HG02884 (cell line): ENCODE measurements at regions not wholly inside any gene's neighbourhood (a gene's known extent, or its start where the extent isn't known, plus 50 kb on each side); places are given as distances from the start of the nearest gene placed in this dataset.
A peak's percentile ranks its signal among the peaks of the same experiment; 100 is the strongest.

ENCODE experiments used
- ATAC-seq: cut with Tn5 transposase; IDR thresholded peaks from one replicate; pipeline ENCODE4 v1.9.1; 2021; ENCODE audit warnings: mild to moderate bottlenecking, moderate library complexity; ENCODE audit not compliant: unreplicated experiment

DNA sequence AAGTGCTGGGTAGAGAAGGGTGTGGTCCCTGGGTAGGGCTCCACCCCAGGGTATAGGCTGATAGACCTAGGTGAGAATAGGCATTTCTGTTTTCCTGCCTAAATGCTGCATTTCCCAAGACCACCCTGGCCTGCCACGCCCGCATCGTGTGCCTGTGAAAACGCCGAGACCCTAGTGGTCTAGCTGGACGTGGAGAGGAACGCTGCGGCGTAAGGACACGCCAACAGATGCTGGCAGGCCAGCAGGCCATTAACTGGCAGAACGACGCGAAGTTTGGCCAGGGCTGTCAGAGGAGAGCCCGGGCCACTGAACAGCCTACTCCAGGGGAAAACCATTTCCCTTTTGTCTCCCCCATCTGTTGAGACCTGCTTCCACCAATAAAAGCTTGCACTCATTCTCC, 373.2 kb upstream of the FIGN start:
- ATAC-seq, result no peak

DNA sequence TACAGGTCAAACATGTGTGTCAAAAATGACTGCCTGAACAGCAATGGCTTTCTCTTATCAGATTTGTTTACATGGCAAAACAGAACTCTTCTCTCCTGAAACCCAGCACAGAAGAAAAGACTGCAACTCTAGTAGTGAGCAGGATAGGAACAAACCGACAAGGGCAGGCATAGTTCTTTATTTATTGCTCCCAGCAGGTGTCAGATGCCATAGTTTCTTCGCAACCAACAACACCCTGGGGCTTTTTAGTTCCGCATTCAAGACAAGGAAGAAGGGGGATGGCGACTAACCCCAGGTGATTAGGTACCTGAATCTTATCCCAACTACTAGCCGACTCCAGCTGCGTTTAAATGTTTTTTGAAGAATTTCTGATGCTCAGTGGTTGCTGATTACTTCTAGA, 367.5 kb upstream of the FIGN start:
- no peak for ATAC-seq

DNA sequence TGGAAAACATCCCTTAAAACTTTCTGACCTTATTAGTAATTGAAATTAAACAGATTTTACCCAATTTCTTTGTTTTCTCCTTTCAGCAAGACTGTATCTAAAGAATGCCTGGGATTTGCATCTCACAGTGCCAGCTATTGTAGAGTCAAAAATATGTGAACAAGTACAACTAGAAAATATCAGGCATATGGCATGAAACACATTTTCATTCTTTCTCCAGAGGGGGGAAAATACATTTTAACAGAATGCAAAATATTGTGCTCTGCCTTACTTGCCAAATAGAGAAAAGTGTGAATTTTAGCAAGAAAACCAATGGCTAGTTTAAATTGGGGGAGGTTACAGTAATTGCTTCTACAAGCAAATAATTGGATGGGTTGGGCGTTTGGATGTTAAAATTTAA, 366.6 kb upstream of the FIGN start:
- ATAC-seq, result no peak

DNA sequence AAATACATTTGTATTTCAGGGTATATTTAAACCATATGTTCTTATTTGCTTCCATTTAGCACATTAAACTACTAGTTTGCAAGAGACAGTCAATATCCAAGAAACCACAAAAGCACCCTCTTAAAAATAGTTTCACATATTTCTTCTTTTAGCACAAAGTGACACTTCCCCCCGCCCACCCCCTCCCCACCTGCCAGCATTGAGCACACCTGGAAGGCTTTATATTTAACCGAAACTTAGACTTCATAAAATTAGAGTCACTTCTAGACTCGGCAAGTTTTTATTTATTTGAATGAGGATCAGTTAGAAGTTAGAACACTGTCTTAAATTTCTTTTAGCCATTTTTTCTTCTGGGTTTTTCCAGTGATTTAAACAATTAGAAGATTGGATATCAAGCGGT, 355.9 kb upstream of the FIGN start:
- no peak for ATAC-seq

DNA sequence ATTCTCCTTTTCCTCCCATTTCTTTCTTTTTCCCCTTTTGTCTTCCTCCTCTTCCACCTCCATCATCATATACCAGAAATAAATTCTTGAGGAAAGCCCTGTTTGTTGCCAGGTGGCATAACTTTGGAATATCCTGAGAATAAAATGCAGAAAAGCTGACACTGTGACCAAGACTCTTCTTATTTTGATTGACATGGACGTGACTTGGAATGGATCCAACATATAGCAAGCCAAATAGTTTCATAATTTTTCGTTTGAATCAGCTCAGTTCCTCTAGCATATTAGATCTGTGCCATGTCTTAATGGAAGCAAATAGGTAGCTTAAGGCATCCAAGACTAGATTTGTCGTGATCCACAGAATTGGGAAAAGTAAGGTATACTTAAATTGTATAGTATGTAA, 354.7 kb upstream of the FIGN start:
- ATAC-seq, result no peak

DNA sequence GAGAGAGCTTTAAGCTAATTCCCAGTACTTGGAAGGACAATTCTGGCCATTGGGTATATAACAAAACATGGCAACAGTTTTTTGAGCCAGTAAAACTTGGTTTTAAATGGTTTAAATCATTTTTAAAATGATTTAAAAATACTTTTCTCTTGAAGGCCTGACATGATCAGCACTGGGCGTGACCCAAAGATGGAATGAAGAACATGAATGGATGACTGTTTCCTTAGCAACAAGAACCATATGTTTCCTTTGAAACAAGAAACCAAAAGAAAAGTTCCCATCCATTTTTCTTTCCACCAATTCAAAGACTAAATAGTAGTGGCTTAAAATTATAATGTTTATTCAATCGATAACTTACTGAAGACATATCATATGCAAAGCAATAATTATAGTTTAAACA, 348.3 kb upstream of the FIGN start:
- ATAC-seq, result no peak

DNA sequence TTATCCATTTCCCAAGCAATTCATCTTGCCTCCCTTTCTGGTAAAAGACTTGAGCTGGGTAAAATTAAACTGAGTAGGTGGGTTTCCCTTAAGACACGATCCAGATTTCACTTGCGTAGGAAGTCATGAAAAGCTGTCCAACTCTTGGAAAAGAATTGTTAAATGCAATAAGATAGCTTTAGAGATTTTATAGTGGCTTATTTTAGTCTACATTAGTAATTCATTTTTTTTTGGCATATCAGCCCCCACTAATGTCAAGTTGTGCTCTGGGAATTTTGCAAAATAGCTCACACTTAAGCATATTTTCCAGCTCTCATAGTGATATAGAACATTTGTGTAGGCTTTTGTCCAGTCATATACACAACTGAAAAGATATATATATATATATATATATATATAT, 344.7 kb upstream of the FIGN start:
- ATAC-seq, result no peak

DNA sequence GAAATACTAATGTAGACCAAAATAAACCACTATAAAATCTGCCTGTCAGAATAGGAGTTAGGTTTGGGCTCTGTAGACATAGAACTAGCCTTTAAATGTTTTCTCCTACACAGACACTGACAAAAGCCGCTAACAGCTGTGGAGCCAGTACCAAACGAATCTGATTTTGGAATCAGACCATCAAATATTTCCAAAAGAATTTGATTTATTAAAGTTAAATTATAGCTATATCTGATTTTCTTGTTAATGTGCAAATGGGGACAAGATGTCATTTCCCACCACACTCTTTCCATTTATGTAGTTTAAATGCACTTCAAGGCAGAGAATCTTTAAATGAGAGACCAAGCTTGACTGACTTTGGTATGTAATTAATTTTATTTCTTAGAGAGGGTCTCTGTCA, 343.4 kb upstream of the FIGN start:
- ATAC-seq, result no peak

DNA sequence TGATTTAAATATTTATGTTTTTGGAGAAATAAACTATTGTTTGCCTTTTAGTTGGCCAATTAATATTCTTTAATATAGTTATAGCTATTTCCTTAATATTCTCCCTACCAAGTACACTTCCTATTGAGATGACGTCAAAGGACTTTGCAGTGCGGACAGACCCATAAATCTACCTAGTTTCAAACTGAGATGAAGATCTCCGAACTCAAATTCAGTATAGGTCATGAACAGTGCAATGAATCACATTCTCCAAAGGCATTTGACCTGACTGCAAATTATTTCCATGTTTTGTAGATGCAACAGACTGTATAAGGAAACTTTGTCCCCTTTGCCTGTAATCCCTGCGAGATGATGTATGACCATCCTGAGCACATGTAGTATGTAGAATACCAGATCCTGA, 342.6 kb upstream of the FIGN start:
- ATAC-seq, result no peak

DNA sequence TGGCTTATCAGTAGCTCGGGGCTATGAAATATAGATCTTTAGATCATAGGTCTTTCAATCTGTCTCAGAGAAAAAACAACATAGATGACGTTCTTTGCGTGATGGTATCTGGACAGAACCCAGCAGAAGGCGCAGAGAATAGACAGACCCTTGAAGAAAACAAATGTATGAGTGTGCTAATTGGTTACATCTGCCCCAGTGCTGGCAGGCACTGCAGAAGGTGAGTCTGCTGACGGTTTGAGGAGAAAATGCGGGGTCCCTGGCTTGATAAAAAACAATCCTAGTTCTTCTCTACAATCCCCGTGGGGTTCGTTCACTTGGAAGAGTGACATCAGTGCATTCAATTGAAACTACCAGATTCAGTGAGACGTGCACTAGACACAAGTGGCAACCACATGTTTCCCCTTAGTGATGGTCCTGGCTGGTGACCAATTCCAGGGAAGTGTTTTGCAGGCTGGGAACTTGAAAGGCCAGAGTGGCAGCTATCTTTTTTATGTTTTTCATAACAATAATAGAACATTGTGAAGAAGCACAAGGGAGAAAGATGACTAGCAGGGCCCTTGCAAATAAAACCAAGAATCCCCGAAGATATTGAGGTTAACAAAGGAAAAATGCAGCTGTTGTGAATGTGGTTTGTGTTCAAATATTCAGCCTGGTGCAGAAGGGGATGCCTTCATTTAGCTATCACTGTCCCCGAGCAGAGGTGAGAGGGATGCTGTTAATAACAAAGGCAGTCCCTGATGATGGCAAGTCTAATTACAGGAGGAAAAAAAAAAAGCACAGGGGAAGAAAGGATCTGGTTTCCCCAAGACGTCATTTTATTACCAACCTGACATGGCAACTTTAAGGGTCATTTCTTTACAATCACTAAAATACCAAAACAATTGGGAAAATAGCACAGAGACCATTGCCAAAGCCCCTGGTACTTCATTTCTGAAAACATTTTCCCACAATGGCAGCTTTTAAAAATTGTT, 337.6 kb upstream of the FIGN start:
- no peak for ATAC-seq

DNA sequence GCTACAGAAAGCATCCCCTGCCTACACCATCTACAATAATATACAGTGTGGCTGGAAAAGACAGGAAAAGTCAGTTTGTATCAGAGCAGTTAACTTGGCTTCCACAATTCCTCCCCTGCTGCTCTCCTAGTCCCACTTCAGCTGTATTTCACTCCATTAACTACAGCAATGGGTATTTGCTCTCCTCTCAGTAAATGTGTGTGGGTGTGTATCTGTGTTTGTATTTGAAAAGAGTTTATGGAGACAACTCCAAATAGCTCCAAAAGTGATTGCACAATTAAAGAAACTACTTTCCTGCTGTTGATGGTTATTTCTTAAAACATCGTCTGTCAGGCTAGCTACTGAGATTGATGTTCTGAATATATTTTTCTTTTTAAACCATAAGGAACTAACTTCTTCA, 333.7 kb upstream of the FIGN start:
- no peak for ATAC-seq

DNA sequence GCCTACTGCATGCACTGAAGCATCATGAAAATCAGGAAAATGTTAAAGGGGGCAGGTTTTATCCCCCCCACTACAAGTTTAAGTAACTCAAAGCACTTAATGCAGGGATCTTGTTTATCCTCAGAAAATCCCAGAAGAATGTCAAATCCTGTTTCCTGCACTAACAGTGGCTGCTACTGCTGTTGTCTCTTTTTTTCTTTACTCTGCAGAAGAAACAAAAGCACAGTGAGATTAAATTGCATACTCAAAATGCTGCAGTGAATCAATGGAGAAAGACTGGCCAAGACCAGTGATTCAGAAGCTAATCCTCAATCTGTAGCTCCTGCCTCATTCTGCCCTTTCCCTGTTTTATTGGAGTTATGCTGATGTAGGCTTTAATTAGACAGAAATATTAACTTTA, 332.3 kb upstream of the FIGN start:
- ATAC-seq, result no peak

DNA sequence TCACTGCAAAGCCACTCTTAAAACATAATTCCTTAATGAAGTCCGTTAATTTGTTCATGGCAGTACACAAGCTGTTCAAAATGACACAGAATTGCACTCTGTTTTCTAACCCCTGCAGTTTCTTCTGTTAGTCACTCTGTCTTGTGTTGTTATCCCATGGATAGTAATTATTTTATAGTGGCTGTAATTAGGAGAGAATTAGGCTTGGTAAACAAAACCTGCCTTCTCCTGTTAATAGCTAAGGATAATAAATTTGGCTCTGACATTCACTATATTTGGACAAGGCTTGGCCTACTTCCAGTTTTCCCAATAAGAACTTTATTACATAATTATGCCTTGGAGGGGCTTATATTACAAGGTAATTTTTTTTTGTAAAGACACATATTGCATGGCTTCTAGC, 330.3 kb upstream of the FIGN start:
- ATAC-seq, result no peak

DNA sequence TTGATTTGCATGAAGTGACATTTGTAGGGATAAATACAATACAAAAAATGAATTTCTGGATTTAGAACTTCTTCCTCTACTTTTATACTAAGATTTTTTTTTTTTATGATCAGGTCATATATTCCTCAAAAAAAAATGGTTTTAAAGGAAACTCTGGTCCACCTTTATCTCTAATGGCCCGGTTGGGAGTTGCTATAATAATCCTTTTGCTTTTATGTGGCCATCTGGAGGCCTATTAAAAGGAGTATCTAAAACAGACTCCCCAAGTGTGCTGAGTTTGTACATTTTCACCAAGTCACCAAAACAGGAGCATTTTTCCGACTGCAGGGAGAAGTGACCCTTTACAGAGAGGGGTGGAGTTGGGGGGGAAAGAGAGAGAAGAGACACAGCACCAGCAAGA, 329.2 kb upstream of the FIGN start:
- ATAC-seq, result no peak

DNA sequence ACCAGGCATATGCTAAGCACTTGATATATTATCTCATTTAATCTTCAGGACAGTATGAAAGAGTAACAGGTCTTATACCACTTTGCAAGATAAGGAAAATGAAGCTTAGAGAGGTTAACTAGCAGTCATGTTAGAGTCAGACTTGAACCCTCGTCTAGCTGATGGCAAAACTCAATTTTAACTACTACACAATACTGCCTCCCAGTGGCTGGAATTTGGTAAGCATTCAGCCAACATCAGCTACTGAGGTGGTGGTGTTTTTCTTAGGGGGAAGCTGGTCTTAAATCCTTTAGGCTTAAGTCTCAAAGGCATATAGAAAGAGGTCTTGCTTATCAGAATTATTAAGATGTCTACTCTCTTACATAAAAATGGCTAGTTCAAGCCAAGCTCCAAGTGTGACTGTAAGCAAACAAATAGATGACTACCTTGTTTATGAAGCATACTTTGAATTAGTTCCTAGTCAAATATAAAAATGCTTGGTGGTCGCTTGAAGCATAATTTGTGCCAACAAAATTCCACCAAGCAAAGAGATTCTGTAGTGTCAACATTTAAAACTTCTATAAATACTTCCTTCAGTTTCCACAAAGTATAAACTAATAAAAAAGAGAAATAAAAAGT, 325.4 kb upstream of the FIGN start:
- peak; percentile 82 for ATAC-seq

DNA sequence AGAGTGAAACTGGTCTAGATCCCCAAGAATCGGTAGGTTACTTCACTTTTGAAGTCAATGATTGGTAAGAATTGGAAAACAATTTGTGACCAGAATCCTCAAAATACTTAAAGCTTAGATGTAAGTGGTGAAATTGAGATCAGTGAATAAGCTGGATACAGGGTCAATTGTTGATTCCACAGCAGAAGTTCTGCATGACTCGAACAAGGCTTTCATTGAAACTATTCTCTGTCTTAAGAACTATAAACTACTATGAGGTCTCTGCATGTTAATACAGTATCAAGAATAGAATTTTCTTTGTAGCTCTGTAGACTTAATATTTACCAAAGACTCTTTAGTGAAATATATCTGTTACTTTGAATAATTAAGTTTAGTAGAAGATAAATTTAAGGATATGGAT, 324.2 kb upstream of the FIGN start:
- no peak for ATAC-seq

DNA sequence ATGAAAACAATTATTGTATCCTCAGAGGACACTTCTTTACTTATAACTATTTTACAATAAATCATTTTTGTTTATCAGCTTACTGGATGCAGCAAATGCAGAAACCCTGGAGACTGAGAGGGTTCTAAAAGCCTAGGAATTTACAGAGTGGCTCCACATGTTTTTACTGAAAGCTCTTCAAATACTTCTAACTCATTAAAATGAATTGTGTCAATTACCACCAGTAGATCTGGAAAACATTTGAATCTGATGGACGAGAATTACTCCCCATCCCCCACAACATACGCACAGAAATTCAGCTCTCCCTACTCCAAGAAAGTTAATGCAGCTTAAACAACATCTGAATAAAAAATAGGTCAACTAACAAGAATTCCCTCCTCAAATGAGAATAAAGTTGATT, 319.8 kb upstream of the FIGN start:
- ATAC-seq, result no peak

DNA sequence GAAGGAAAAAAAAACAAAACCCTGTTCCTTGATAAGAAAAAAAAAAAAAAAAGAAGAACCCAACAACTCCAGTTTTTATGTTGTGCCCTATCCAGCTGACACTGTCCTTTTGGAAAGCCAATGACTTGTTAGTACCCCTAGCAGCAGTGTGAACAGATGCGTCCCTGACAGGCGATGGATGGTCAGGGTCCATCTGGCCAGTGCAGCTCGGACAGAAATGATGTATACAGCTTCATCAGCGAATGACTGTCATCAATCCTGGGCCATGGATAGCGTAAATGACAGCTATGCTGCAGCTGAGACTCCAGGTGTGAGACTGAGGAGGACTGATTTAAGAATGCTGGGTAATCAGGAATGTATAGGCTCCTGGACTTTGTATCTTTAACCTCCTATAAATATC, 318.8 kb upstream of the FIGN start:
- ATAC-seq, result no peak

DNA sequence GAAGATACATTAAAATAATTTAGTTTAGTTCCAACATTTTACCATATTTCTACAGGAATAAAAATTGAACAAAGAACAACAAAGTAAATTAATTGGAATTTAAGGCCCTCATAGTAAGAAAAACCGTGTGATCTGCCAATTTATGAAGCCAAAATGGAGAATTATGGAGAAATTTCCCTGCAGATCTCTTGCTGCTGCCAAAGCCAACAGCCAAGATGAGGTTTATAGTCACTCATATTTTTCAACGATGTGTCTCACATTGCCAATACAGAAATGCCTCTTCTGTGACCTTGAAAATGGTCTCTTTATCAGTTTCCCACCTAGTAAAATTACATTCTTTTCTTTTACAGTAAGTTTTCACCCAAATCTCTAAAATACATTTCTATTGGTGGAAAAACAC, 317.2 kb upstream of the FIGN start:
- no peak for ATAC-seq

DNA sequence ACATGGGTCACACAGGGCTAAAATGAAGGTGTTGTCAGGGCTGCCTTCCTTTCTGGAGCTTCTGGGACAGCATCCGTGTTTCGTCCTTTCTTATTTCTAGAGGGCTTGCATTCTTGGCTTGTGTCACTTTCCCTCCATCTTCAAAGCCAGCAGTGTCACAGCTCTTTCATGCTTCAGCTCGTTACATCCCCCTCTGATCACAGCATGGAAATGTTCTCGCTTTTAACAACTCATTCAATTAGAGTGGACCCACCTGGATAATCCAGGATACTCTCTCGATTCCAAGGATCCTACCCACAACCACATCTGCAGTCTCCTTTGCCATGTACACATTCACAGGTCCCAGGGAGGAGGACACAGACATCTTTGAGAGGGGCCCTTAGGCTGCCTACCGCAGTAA, 316.2 kb upstream of the FIGN start:
- ATAC-seq, result no peak

DNA sequence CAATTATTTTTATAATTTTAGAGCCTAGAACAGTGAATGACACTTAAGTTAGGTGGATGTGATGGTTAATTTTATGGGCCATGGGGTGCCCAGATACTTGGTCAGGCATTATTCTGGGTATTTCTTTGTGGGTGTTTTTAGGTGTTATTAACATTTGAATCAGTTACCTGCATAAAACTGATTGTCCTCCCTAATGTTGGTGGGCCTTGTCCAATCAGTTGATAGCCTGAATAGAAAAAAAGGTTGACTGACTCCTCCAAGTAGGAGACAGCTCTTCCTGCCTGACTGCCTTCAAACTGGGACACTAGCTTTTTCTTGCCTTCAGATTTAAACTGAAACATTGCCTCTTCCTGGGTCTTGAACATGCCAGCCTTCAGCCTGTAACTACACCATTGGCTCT, 312.9 kb upstream of the FIGN start:
- ATAC-seq, result no peak

DNA sequence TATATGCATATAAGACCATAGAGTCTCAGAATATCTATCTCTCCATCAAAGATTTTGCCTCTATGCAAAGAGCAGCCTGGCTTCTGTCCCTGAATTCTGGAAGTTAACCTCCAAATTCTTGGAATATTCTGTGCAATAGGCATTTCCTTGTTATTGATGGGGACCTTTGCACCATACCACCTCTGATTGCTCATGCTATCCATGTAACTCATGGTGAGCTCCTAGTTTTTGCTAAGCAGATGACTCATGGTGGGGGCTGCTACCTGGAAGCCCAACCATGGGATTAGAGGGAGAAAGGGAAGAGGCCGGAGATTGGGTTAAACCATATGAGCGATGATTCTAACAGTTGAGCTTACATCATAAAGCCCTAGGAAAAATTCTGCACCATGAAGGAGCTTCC, 310.2 kb upstream of the FIGN start:
- no peak for ATAC-seq

DNA sequence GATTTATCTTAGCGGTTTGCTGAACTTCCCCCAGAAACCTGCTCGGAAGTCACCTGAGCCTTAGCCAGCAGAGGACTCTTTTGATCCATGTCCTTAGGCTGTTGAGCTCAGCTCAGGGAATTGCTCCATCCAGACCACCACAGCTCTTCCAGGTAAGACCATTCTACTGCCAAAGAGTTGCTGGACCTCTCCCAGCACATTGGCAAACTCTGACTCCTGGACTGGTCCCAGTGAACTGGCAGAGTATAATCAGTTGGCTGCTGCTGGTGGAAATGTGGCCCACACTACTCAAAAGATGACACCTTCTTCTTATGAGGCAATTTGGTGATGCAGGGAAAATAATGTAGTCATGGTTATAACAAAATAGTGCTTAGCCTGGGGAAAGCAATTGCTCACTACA, 308.8 kb upstream of the FIGN start:
- no peak for ATAC-seq
